ENCODE measurements at regions not wholly inside any gene's neighbourhood (a gene's known extent, or its start where the extent isn't known, plus 50 kb on each side); places are given as distances from the start of the nearest gene placed in this dataset.

GRCh38 chr12:13375583-13376345 is 179.2 kb downstream of the EMP1 start:
- Histone ChIP-seq H3K27me3 (ENCODE audit: control insufficient read depth, insufficient read depth, low read length) (no peaks in the 10 kb centered on the region), H3K4me3 (ENCODE audit: low read depth, low read length) (no peak overlapping the region), H3K36me3 (ENCODE audit: control insufficient read depth, insufficient read depth, low read length) (no peaks in the 10 kb centered on the region)
- no peak for TF ChIP-seq CTCF (IDR thresholded peaks at IDR 0.05; ENCODE audit: insufficient read depth, low read length, severe bottlenecking)
- no peak for FAIRE-seq
- no peak for DNase-seq (ENCODE audit: low read depth)

GRCh38 chr12:13374793-13375192 is 178.3 kb downstream of the EMP1 start:
- no peak for FAIRE-seq
- TF ChIP-seq CTCF (IDR thresholded peaks at IDR 0.05; ENCODE audit: insufficient read depth, low read length, severe bottlenecking): no peak

GRCh38 chr12:13373803-13374202 is 177.3 kb downstream of the EMP1 start:
- no peak for TF ChIP-seq CTCF (IDR thresholded peaks at IDR 0.05; ENCODE audit: insufficient read depth, low read length, severe bottlenecking)
- H3K27me3 ChIP-seq (ENCODE audit: control insufficient read depth, insufficient read depth, low read length): no peaks in the 10 kb centered on the region
- DNase-seq (ENCODE audit: low read depth) (no peak), FAIRE-seq (no peak)
- no peaks in the 10 kb centered on the region for H3K36me3 ChIP-seq (ENCODE audit: control insufficient read depth, insufficient read depth, low read length)
- no peak overlapping the region for H3K4me3 ChIP-seq (ENCODE audit: low read depth, low read length)

More at GRCh38 chr12:13374793-13375192, 178.3 kb downstream of the EMP1 start:
- no peak for DNase-seq (ENCODE audit: low read depth)
- Histone ChIP-seq H3K4me3 (ENCODE audit: low read depth, low read length) (no peak overlapping the region), H3K36me3 (ENCODE audit: control insufficient read depth, insufficient read depth, low read length) (no peaks in the 10 kb centered on the region), H3K27me3 (ENCODE audit: control insufficient read depth, insufficient read depth, low read length) (no peaks in the 10 kb centered on the region)

GRCh38 chr12:13373131-13373530 is 176.6 kb downstream of the EMP1 start:
- Histone ChIP-seq H3K36me3 (ENCODE audit: control insufficient read depth, insufficient read depth, low read length) (no peaks in the 10 kb centered on the region), H3K27me3 (ENCODE audit: control insufficient read depth, insufficient read depth, low read length) (no peaks in the 10 kb centered on the region), H3K4me3 (ENCODE audit: low read depth, low read length) (no peak overlapping the region)
- TF ChIP-seq CTCF (IDR thresholded peaks at IDR 0.05; ENCODE audit: insufficient read depth, low read length, severe bottlenecking): no peak
- DNase-seq (ENCODE audit: low read depth) (no peak), FAIRE-seq (no peak)

- no peak for FAIRE-seq
- TF ChIP-seq CTCF (IDR thresholded peaks at IDR 0.05; ENCODE audit: insufficient read depth, low read length, severe bottlenecking): no peak
- no peaks in the 10 kb centered on the region for H3K27me3 ChIP-seq (ENCODE audit: control insufficient read depth, insufficient read depth, low read length)
- DNase-seq (ENCODE audit: low read depth): no peak
- no peak overlapping the region for H3K4me3 ChIP-seq (ENCODE audit: low read depth, low read length)
- no peaks in the 10 kb centered on the region for H3K36me3 ChIP-seq (ENCODE audit: control insufficient read depth, insufficient read depth, low read length)
Measured at GRCh38 chr12:13372386-13372785, 175.9 kb downstream of the EMP1 start.

- FAIRE-seq (no peak), DNase-seq (ENCODE audit: low read depth) (no peak)
- no peaks in the 10 kb centered on the region for H3K27me3 ChIP-seq (ENCODE audit: control insufficient read depth, insufficient read depth, low read length)
- H3K36me3 ChIP-seq (ENCODE audit: control insufficient read depth, insufficient read depth, low read length): no peaks in the 10 kb centered on the region
- no peak for TF ChIP-seq CTCF (IDR thresholded peaks at IDR 0.05; ENCODE audit: insufficient read depth, low read length, severe bottlenecking)
- no peak overlapping the region for H3K4me3 ChIP-seq (ENCODE audit: low read depth, low read length)
Measured at GRCh38 chr12:13371797-13372196, 175.3 kb downstream of the EMP1 start.

All from bronchial epithelial cell (primary cell).